ENCODE measurements at regions not wholly inside any gene's neighbourhood (a gene's known extent, or its start where the extent isn't known, plus 50 kb on each side); places are given as distances from the start of the nearest gene placed in this dataset.

- TF ChIP-seq ATF3 (IDR thresholded peaks at IDR 0.05; ENCODE audit: insufficient read depth, low read depth, low read length) (no peak), SIN3A (conservative IDR thresholded peaks at IDR 0.05 in 1 of 2, IDR thresholded peaks at IDR 0.05 in 1 of 2; ENCODE audit: low read depth in 1 of 2, low read length in 2 of 2) (no peak), MAX (IDR thresholded peaks at IDR 0.05) (no peak)
These were observed 152.6 kb downstream of the XPNPEP1 start (continued) for GRCh38 chr10:109770663-109771062.
